IMR-90 (cell line): ENCODE measurements at regions not wholly inside any gene's neighbourhood (a gene's known extent, or its start where the extent isn't known, plus 50 kb on each side); places are given as distances from the start of the nearest gene placed in this dataset.

ENCODE experiments used
- ATAC-seq: fragments of 200-7000 bp; cut with Tn5 transposase; 2 replicates; pipeline ENCODE4 v1.9.1; 2020; ENCODE audit warnings: low read depth, mild to moderate bottlenecking, moderate library complexity
- BruUV-seq: library from RNA; stranded (reverse); fragments of 400-500 nt; replicated peaks from 2 replicates; lab custom pipeline; 2021; lab: Mats Ljungman, UMichigan
- CTCF ChIA-PET: fragments of 300-600 bp; formaldehyde crosslinking; extraction: SDS; loops from one replicate; lab custom pipeline; 2021; ENCODE audit warnings: antibody characterized with exemption; lab: Yijun Ruan, JAX
- POLR2A ChIA-PET: fragments of 300-600 bp; sonication (Branson Sonifier 250); formaldehyde crosslinking; loops from one replicate; lab custom pipeline; 2022; ENCODE audit warnings: antibody characterized with exemption; ENCODE audit not compliant: unreplicated experiment; lab: Charles Lee
- DNase-seq: peaks from one replicate; pipeline ENCODE4 v3.0.0; 2013
- H2AFZ ChIP-seq: replicated peaks from 2 replicates; pipeline ENCODE3; 2013; ENCODE audit warnings: low read length, mild to moderate bottlenecking; ENCODE audit not compliant: poor library complexity
- H2AK5ac ChIP-seq: 2 replicates; pipeline ENCODE4 v1.6.1; 2013; ENCODE audit warnings: low read depth, low read length, inconsistent platforms
- H2AK9ac ChIP-seq: replicated peaks from 2 replicates; pipeline ENCODE3; 2013; ENCODE audit warnings: mild to moderate bottlenecking, low read depth, low read length, moderate library complexity; ENCODE audit not compliant: poor library complexity
- H2BK120ac ChIP-seq: 2 replicates; pipeline ENCODE4 v1.6.1; 2013; ENCODE audit warnings: low read depth, low read length, inconsistent platforms
- H2BK15ac ChIP-seq: 3 replicates; pipeline ENCODE4 v1.6.1; 2013; ENCODE audit warnings: low read depth, low read length, inconsistent platforms
- H2BK20ac ChIP-seq: 2 replicates; pipeline ENCODE4 v1.6.1; 2013; ENCODE audit warnings: low read depth, mild to moderate bottlenecking, inconsistent platforms, low read length, moderate library complexity
- H2BK5ac ChIP-seq: 2 replicates; pipeline ENCODE4 v1.6.1; 2013; ENCODE audit warnings: mild to moderate bottlenecking, low read depth, low read length, inconsistent platforms; ENCODE audit not compliant: poor library complexity, severe bottlenecking
- H3K14ac ChIP-seq: replicated peaks from 2 replicates; pipeline ENCODE4 v1.6.1; 2013; ENCODE audit warnings: low read depth, low read length, inconsistent platforms
- H3K18ac ChIP-seq: 2 replicates; pipeline ENCODE4 v1.6.1; 2013; ENCODE audit warnings: low read depth, low read length, control low read depth
- H3K23ac ChIP-seq: 2 replicates; pipeline ENCODE4 v1.6.1; 2013; ENCODE audit warnings: low read depth, low read length, inconsistent platforms
- H3K27ac ChIP-seq: 2 replicates; pipeline ENCODE4 v1.5.1; 2013; ENCODE audit warnings: mild to moderate bottlenecking, control low read depth, low read length; ENCODE audit not compliant: insufficient read depth
- H3K27me3 ChIP-seq: 2 replicates; pipeline ENCODE4 v1.6.1; 2013; ENCODE audit warnings: low read length; ENCODE audit not compliant: control insufficient read depth, insufficient read depth
- H3K36me3 ChIP-seq: 2 replicates; pipeline ENCODE4 v1.6.1; 2013; ENCODE audit warnings: low read length, mixed read lengths; ENCODE audit not compliant: control insufficient read depth, insufficient read depth
- H3K4ac ChIP-seq: 2 replicates; pipeline ENCODE4 v1.6.1; 2013; ENCODE audit warnings: low read depth, low read length, inconsistent platforms
- H3K4me1 ChIP-seq: 2 replicates; pipeline ENCODE4 v1.6.1; 2013; ENCODE audit warnings: low read length, mixed read lengths; ENCODE audit not compliant: control insufficient read depth, insufficient read depth
- H3K4me2 ChIP-seq: 2 replicates; pipeline ENCODE4 v1.6.1; 2013; ENCODE audit warnings: low read depth, mild to moderate bottlenecking, control low read depth, low read length, moderate library complexity
- H3K4me3 ChIP-seq: 2 replicates; pipeline ENCODE4 v1.5.1; 2013; ENCODE audit warnings: low read depth, mild to moderate bottlenecking, control low read depth, low read length, moderate library complexity; ENCODE audit not compliant: insufficient read depth
- H3K56ac ChIP-seq: 2 replicates; pipeline ENCODE4 v1.6.1; 2013; ENCODE audit warnings: low read length, inconsistent platforms; ENCODE audit not compliant: insufficient read depth; ENCODE audit errors: extremely low read depth
- H3K79me1 ChIP-seq, 2 experiments: 2 replicates each; pipeline ENCODE4 v1.6.1; 2013; ENCODE audit warnings: low read length in 2 of 2, inconsistent platforms in 1 of 2, low read depth in 1 of 2
- H3K9ac ChIP-seq: 2 replicates; pipeline ENCODE4 v1.6.1; 2013; ENCODE audit warnings: low read depth, low read length, control low read depth
- H3K9me1 ChIP-seq: 2 replicates; pipeline ENCODE4 v1.6.1; 2013; ENCODE audit warnings: low read length, inconsistent platforms; ENCODE audit not compliant: insufficient read depth
- H3K9me3 ChIP-seq: 2 replicates; pipeline ENCODE4 v1.6.1; 2013; ENCODE audit warnings: low read length; ENCODE audit not compliant: control insufficient read depth, insufficient read depth
- H4K20me1 ChIP-seq: 2 replicates; pipeline ENCODE4 v1.6.1; 2013; ENCODE audit warnings: low read length, inconsistent platforms; ENCODE audit not compliant: insufficient read depth
- H4K5ac ChIP-seq: 2 replicates; pipeline ENCODE4 v1.6.1; 2013; ENCODE audit warnings: mild to moderate bottlenecking, low read depth, low read length, control low read depth
- H4K8ac ChIP-seq, 2 experiments: 2 replicates each; pipeline ENCODE4 v1.6.1; 2013; ENCODE audit warnings: low read depth in 2 of 2, low read length in 2 of 2, control low read depth in 1 of 2, inconsistent platforms in 1 of 2
- H4K91ac ChIP-seq: 2 replicates; pipeline ENCODE4 v1.6.1; 2013; ENCODE audit warnings: low read depth, low read length, inconsistent platforms; ENCODE audit not compliant: insufficient read depth
- BHLHE40 ChIP-seq: fragments of 150-350 bp; IDR thresholded peaks from 2 replicates; pipeline ENCODE4 v1.6.1; 2016; ENCODE audit warnings: mild to moderate bottlenecking, low read depth, low read length
- CEBPB ChIP-seq: IDR thresholded peaks from 2 replicates; pipeline ENCODE4 v1.6.1; 2012; ENCODE audit warnings: low read depth, low read length, improper control_type of control experiment
- CHD1 ChIP-seq: IDR thresholded peaks from 2 replicates; pipeline ENCODE4 v1.6.1; 2012; ENCODE audit warnings: low read depth, low read length, improper control_type of control experiment
- CTCF ChIP-seq: conservative IDR thresholded peaks from 2 replicates; pipeline ENCODE4 v1.5.1; 2012; ENCODE audit warnings: mild to moderate bottlenecking, low read depth, low read length, improper control_type of control experiment
- ELK1 ChIP-seq: fragments of 150-350 bp; IDR thresholded peaks from 2 replicates; pipeline ENCODE4 v1.6.1; 2016; ENCODE audit warnings: low read depth, mild to moderate bottlenecking, low read length, moderate library complexity, borderline replicate concordance
- FOS ChIP-seq: fragments of 150-350 bp; IDR thresholded peaks from 2 replicates; pipeline ENCODE4 v1.6.1; 2016; ENCODE audit warnings: low read depth, low read length
- MAFK ChIP-seq: IDR thresholded peaks from 2 replicates; pipeline ENCODE4 v1.6.1; 2012; ENCODE audit warnings: low read depth, low read length, improper control_type of control experiment
- MAZ ChIP-seq: IDR thresholded peaks from 2 replicates; pipeline ENCODE4 v1.6.1; 2012; ENCODE audit warnings: low read depth, mild to moderate bottlenecking, low read length, improper control_type of control experiment, moderate library complexity, borderline replicate concordance
- MXI1 ChIP-seq: IDR thresholded peaks from 2 replicates; pipeline ENCODE4 v1.6.1; 2012; ENCODE audit warnings: low read depth, mild to moderate bottlenecking, low read length, moderate library complexity, borderline replicate concordance
- NFE2L2 ChIP-seq: fragments of 150-350 bp; IDR thresholded peaks from 2 replicates; pipeline ENCODE4 v1.6.1; 2016; ENCODE audit warnings: low read depth, mild to moderate bottlenecking, low read length
- POLR2A ChIP-seq: IDR thresholded peaks from 2 replicates; pipeline ENCODE4 v1.6.1; 2012; ENCODE audit warnings: mild to moderate bottlenecking, low read depth, low read length
- RAD21 ChIP-seq: IDR thresholded peaks from 2 replicates; pipeline ENCODE4 v1.6.1; 2012; ENCODE audit warnings: low read length, improper control_type of control experiment
- RCOR1 ChIP-seq: IDR thresholded peaks from 2 replicates; pipeline ENCODE4 v1.6.1; 2012; ENCODE audit warnings: mild to moderate bottlenecking, low read length, improper control_type of control experiment; ENCODE audit not compliant: insufficient replicate concordance
- RFX5 ChIP-seq: IDR thresholded peaks from 2 replicates; pipeline ENCODE4 v1.8.0; 2012; ENCODE audit warnings: low read depth, mild to moderate bottlenecking, low read length, moderate library complexity
- SMC3 ChIP-seq: fragments of 150-350 bp; IDR thresholded peaks from 2 replicates; pipeline ENCODE4 v1.6.1; 2016; ENCODE audit warnings: low read depth, mild to moderate bottlenecking, antibody characterized with exemption, low read length, moderate library complexity
- USF2 ChIP-seq: fragments of 150-350 bp; IDR thresholded peaks from 2 replicates; pipeline ENCODE4 v1.6.1; 2017; ENCODE audit warnings: mild to moderate bottlenecking, antibody characterized with exemption, low read length, low read depth
- WGBS, 2 experiments: methylation state at CpG; one replicate each; pipeline versions ENCODE4 v1.1.5 to v1.1.7; 2013; ENCODE audit warnings: missing lambda C conversion rate in 2 of 2; ENCODE audit not compliant: insufficient read length in 1 of 2; ENCODE audit errors: extremely low coverage in 2 of 2; 5-methylcytosine and 5-hydroxymethylcytosine counted together
- dilution Hi-C: fragments of 300-500 bp; cut with HindIII; formaldehyde crosslinking; loops from one replicate; pipeline ENCODE4 v1.14.3; 2018; ENCODE audit warnings: low sequenced_read_pairs; ENCODE audit not compliant: unreplicated experiment
- in situ Hi-C: fragments of 300-500 bp; cut with MboI; formaldehyde crosslinking; loops from 3 replicates; pipeline ENCODE4 v1.14.3; 2019; ENCODE audit warnings: low sequenced_read_pairs, inconsistent platforms, mixed read lengths
- intact Hi-C: fragments of 100-400 bp; cut with micrococcal nuclease; formaldehyde crosslinking; loops from 2 replicates; pipeline ENCODE4 v1.10.0; 2022

DNA sequence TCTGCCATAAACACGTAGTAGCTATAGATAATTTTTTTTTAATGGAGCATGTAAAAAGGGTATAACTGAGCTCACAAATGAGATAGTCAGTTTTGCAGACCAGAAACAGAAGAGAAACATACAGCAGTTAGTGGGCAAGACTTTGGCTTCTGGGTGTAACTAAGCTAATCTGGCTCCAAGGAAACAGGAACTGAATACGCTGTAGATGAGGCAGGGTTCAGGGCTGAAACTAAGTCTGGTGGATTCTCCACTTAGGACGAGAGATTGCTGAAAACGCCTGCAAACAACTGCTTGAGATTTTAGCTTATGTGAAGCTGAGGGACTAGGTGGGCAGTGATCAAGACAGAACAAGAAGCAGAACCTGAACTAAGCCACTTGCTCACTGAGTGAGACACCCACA lies 91.7 kb downstream of the SMIM20 start:
- 47% methylated on average over 2 of the region's 4 CpGs; no CpG with 5 or more reads in 1 of the 2 experiments for WGBS, 2 experiments
- Histone ChIP-seq H2AFZ (no peak overlapping the region), H3K4me3 (no peak overlapping the region), H3K4me1 (no peaks in the 10 kb centered on the region; the same call in 1 of the 2 replicates), H3K23ac (no peak overlapping the region), H2BK15ac (no peak overlapping the region), H4K8ac (no peak overlapping the region), H4K5ac (no peak overlapping the region), H4K20me1 (no peaks in the 10 kb centered on the region), H3K4ac (no peak overlapping the region), H2AK9ac (no peak overlapping the region), H3K27ac (no peak overlapping the region), H3K56ac (no peak overlapping the region), H3K79me1 (no peaks in the 10 kb centered on the region), H3K18ac (no peak overlapping the region), H2BK5ac (no peak overlapping the region), H3K9me3 (no peaks in the 10 kb centered on the region), H4K91ac (no peak overlapping the region), H3K14ac (no peak overlapping the region), H2BK120ac (no peak overlapping the region), H3K27me3 (peaks cover 11% of the 10 kb centered on the region), H2BK20ac (no peak overlapping the region), H3K4me2 (no peak overlapping the region), H3K36me3 (no peaks in the 10 kb centered on the region), H3K9me1 (no peaks in the 10 kb centered on the region), H3K9ac (no peak overlapping the region), H2AK5ac (no peak overlapping the region)
- ChIA-PET POLR2A (no interaction called here), CTCF (no interaction called here)
- intact Hi-C loops (no loop called here), in situ Hi-C loops (no loop called here), dilution Hi-C loops (no loop called here)
- DNase-seq (no peak), ATAC-seq (no peak)
- TF ChIP-seq RFX5 (no peak), NFE2L2 (no peak), POLR2A (no peak), MXI1 (no peak), CHD1 (no peak), FOS (no peak), SMC3 (no peak), USF2 (no peak), RAD21 (no peak), MAFK (no peak), RCOR1 (no peak), CEBPB (no peak), BHLHE40 (no peak), MAZ (no peak), CTCF (no peak), ELK1 (no peak)
- BruUV-seq: no TSS peak
